ENCODE measurements at regions not wholly inside any gene's neighbourhood (a gene's known extent, or its start where the extent isn't known, plus 50 kb on each side); places are given as distances from the start of the nearest gene placed in this dataset.

DNA sequence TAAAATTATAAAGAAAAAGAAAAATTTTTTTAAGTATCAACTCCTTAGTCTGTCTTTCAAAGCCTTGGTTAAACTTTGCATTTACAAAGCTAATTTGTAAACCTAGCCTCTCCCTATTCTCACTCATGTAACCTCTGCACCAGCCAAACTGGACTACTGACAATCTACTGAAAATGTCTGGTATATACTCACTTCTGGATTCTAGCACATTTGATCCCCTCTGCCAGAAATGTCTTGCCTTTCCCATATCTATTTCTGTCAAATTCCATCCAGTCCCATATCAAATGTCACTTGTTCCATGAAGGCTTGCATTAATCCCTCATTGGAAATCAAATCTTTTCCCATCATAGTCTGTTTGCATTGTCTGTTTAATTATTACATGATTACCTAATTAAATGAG lies 105.8 kb upstream of the KLHL13 start:
- Mint-ChIP-seq H3K4me3 (no peak overlapping the region), H3K27ac (no peak overlapping the region), H3K9me3 (no peaks in the 10 kb centered on the region), H3K27me3 (peaks cover 0 to 3% of the 10 kb centered on the region in 2 donors), H3K4me1 (no peaks in the 10 kb centered on the region), H3K36me3 (no peaks in the 10 kb centered on the region)
- DNase-seq, result no peak
- Histone ChIP-seq H3K36me3 (ENCODE audit: insufficient read depth, low read length) (no peaks in the 10 kb centered on the region), H3K27ac (ENCODE audit: low read depth, low read length) (no peak overlapping the region), H3K9me3 (ENCODE audit: control insufficient read depth in 1 of 2, low read length in 2 of 2) (no peaks in the 10 kb centered on the region), H3K27me3 (ENCODE audit: insufficient read depth, low read length) (no peaks in the 10 kb centered on the region), H3K4me1 (ENCODE audit: insufficient read depth, low read length) (no peaks in the 10 kb centered on the region), H3K4me3 (ENCODE audit: low read length in 2 of 2) (no peak overlapping the region)
- intact Hi-C loops (cut with micrococcal nuclease), result no loop called here
- POLR2A ChIA-PET (ENCODE audit: partially characterized antibody), result no interaction called here
- CTCF ChIA-PET (ENCODE audit: partially characterized antibody), result no interaction called here

- ChIA-PET POLR2A (ENCODE audit: partially characterized antibody) (no interaction called here), CTCF (ENCODE audit: partially characterized antibody) (no interaction called here)
- H3K27ac Mint-ChIP-seq, result no peak overlapping the region
Observed at GRCh38 chrX:118225711-118226428, 109.3 kb upstream of the KLHL13 start.

DNA sequence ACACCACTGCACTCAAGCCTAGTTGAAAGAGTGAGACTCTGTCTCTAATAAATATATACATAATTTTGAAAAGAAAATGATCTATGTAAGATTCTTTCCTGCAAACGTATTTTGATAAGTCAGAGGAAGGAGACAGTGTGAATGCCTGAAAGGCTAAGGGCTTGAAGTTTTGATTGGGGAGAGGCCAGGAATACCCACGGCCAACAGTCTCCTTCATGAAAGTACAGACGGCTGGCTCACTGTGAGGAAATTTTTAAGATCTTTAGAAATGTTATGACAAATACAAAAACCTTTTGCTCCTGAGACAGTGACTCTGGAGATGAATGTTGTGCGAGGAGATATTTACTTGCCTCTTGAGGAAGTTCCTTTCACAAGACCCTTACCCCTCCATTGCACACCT lies 111.4 kb upstream of the KLHL13 start:
- Histone ChIP-seq H3K27ac (ENCODE audit: low read depth, low read length) (no peak overlapping the region), H3K4me1 (ENCODE audit: insufficient read depth, low read length) (no peaks in the 10 kb centered on the region), H3K27me3 (ENCODE audit: insufficient read depth, low read length) (no peaks in the 10 kb centered on the region), H3K4me3 (ENCODE audit: low read length in 2 of 2) (no peak overlapping the region), H3K36me3 (ENCODE audit: insufficient read depth, low read length) (no peaks in the 10 kb centered on the region), H3K9me3 (ENCODE audit: control insufficient read depth in 1 of 2, low read length in 2 of 2) (no peaks in the 10 kb centered on the region)
- H3K4me3 Mint-ChIP-seq, result no peak overlapping the region
- ChIA-PET POLR2A (ENCODE audit: partially characterized antibody) (no interaction called here), CTCF (ENCODE audit: partially characterized antibody) (no interaction called here)
- no peaks in the 10 kb centered on the region for H3K36me3 Mint-ChIP-seq
- no peak overlapping the region for H3K27ac Mint-ChIP-seq
- intact Hi-C loops (cut with micrococcal nuclease), result no loop called here
- H3K9me3 Mint-ChIP-seq, result no peaks in the 10 kb centered on the region
- no peak for DNase-seq
- H3K27me3 Mint-ChIP-seq, result peaks cover 0 to 6% of the 10 kb centered on the region in 2 donors
- no peaks in the 10 kb centered on the region for H3K4me1 Mint-ChIP-seq

More at GRCh38 chrX:118225711-118226428, 109.3 kb upstream of the KLHL13 start:
- H3K9me3 Mint-ChIP-seq, result no peaks in the 10 kb centered on the region
- no peak overlapping the region for H3K4me3 ChIP-seq (ENCODE audit: low read length in 2 of 2)
- no peak overlapping the region for H3K27ac ChIP-seq (ENCODE audit: low read depth, low read length)
- H3K36me3 ChIP-seq (ENCODE audit: insufficient read depth, low read length), result no peaks in the 10 kb centered on the region
- H3K27me3 ChIP-seq (ENCODE audit: insufficient read depth, low read length), result no peaks in the 10 kb centered on the region
- intact Hi-C loops (cut with micrococcal nuclease), result no loop called here
- no peaks in the 10 kb centered on the region for H3K4me1 Mint-ChIP-seq
- no peaks in the 10 kb centered on the region for H3K9me3 ChIP-seq (ENCODE audit: control insufficient read depth in 1 of 2, low read length in 2 of 2)
- no peaks in the 10 kb centered on the region for H3K36me3 Mint-ChIP-seq
- no peak overlapping the region for H3K4me3 Mint-ChIP-seq
- H3K4me1 ChIP-seq (ENCODE audit: insufficient read depth, low read length), result no peaks in the 10 kb centered on the region
- H3K27me3 Mint-ChIP-seq, result peaks cover 0 to 6% of the 10 kb centered on the region in 2 donors
- no peak for DNase-seq

- Histone ChIP-seq H3K27ac (ENCODE audit: low read depth, low read length) (no peak overlapping the region), H3K4me1 (ENCODE audit: insufficient read depth, low read length) (no peaks in the 10 kb centered on the region), H3K36me3 (ENCODE audit: insufficient read depth, low read length) (no peaks in the 10 kb centered on the region), H3K4me3 (ENCODE audit: low read length in 2 of 2) (no peak overlapping the region), H3K27me3 (ENCODE audit: insufficient read depth, low read length) (no peaks in the 10 kb centered on the region), H3K9me3 (ENCODE audit: control insufficient read depth in 1 of 2, low read length in 2 of 2) (no peaks in the 10 kb centered on the region)
- no peak overlapping the region for H3K27ac Mint-ChIP-seq
- no peak for DNase-seq
- ChIA-PET CTCF (ENCODE audit: partially characterized antibody) (no interaction called here), POLR2A (ENCODE audit: partially characterized antibody) (no interaction called here)
- no peak overlapping the region for H3K4me3 Mint-ChIP-seq
- no peaks in the 10 kb centered on the region for H3K4me1 Mint-ChIP-seq
- intact Hi-C loops (cut with micrococcal nuclease), result no loop called here
- no peaks in the 10 kb centered on the region for H3K36me3 Mint-ChIP-seq
- no peaks in the 10 kb centered on the region for H3K9me3 Mint-ChIP-seq
- peaks cover 0 to 6% of the 10 kb centered on the region in 2 donors for H3K27me3 Mint-ChIP-seq
Observed at GRCh38 chrX:118228456-118228855, 111.8 kb upstream of the KLHL13 start.

GRCh38 chrX:118231464-118231863 lies 114.4 kb upstream of the WDR44 start:
- ChIA-PET CTCF (ENCODE audit: partially characterized antibody) (no interaction called here), POLR2A (ENCODE audit: partially characterized antibody) (no interaction called here)
- Histone ChIP-seq H3K9me3 (ENCODE audit: control insufficient read depth in 1 of 2, low read length in 2 of 2) (no peaks in the 10 kb centered on the region), H3K27ac (ENCODE audit: low read depth, low read length) (no peak overlapping the region), H3K36me3 (ENCODE audit: insufficient read depth, low read length) (no peaks in the 10 kb centered on the region), H3K4me3 (ENCODE audit: low read length in 2 of 2) (no peak overlapping the region), H3K27me3 (ENCODE audit: insufficient read depth, low read length) (no peaks in the 10 kb centered on the region), H3K4me1 (ENCODE audit: insufficient read depth, low read length) (no peaks in the 10 kb centered on the region)
- Mint-ChIP-seq H3K4me1 (no peaks in the 10 kb centered on the region), H3K27me3 (peaks cover 0 to 6% of the 10 kb centered on the region in 2 donors), H3K9me3 (peaks cover 0 to 6% (median 0%) of the 10 kb centered on the region in 8 donors), H3K27ac (no peak overlapping the region), H3K36me3 (no peaks in the 10 kb centered on the region), H3K4me3 (no peak overlapping the region)
- no peak for DNase-seq
- intact Hi-C loops (cut with micrococcal nuclease), result no loop called here

GRCh38 chrX:118239178-118239870 lies 106.6 kb upstream of the WDR44 start:
- H3K27me3 ChIP-seq (ENCODE audit: insufficient read depth, low read length), result no peaks in the 10 kb centered on the region
- no peaks in the 10 kb centered on the region for H3K36me3 ChIP-seq (ENCODE audit: insufficient read depth, low read length)
- H3K27me3 Mint-ChIP-seq, result peaks cover 5 to 6% of the 10 kb centered on the region in 2 donors
- no peak for DNase-seq
- no peak overlapping the region for H3K4me3 Mint-ChIP-seq
- H3K36me3 Mint-ChIP-seq, result no peaks in the 10 kb centered on the region
- H3K4me3 ChIP-seq (ENCODE audit: low read length in 2 of 2), result no peak overlapping the region
- no peaks in the 10 kb centered on the region for H3K4me1 ChIP-seq (ENCODE audit: insufficient read depth, low read length)
- H3K27ac Mint-ChIP-seq, result no peak overlapping the region
- intact Hi-C loops (cut with micrococcal nuclease), result no loop called here
- no peaks in the 10 kb centered on the region for H3K4me1 Mint-ChIP-seq
- ChIA-PET POLR2A (ENCODE audit: partially characterized antibody) (no interaction called here), CTCF (ENCODE audit: partially characterized antibody) (no interaction called here)
- no peaks in the 10 kb centered on the region for H3K9me3 ChIP-seq (ENCODE audit: control insufficient read depth in 1 of 2, low read length in 2 of 2)
- peaks cover 0 to 10% (median 2%) of the 10 kb centered on the region in 8 donors for H3K9me3 Mint-ChIP-seq
- no peak overlapping the region for H3K27ac ChIP-seq (ENCODE audit: low read depth, low read length)

DNA sequence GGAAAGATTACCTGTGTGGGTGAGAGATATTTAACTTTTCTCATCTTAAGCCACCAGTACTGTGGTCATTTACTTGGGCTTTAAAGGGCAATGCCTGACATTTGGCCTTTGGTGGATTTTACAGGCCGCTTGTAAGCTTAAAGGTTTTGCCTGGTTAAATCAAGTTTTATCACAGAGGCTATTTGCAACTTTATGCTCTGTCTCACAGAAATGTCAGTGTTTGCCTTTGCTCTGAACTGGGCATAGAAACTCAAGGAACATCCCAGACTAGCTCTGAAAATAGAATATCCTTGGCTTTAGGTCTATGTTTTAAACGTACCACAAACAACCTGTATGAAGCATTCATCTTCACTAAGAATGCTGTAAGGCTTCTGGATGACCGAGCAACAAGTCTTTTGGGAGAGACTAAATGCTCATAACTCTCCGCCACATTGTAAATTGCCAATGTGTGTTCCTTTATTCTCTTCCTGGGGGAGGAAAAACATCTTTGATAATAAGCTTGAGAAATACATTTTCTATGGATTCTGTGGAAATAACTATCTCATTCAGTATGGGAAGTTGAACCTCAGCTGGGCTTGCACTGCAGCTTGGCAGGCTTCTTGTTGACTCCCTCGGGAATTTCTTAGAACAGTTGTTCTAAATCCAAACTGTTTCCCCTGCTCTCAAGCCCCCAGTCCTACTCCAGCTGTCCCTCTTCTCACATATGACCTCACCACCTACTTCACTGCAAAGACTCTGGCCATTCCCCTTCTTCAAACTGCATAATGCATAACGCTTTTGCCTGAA lies 105.8 kb upstream of the WDR44 start:
- H3K4me3 Mint-ChIP-seq, result no peak overlapping the region
- no peaks in the 10 kb centered on the region for H3K4me1 ChIP-seq (ENCODE audit: insufficient read depth, low read length)
- H3K27me3 Mint-ChIP-seq, result peaks cover 5 to 6% of the 10 kb centered on the region in 2 donors
- intact Hi-C loops (cut with micrococcal nuclease), result no loop called here
- no peaks in the 10 kb centered on the region for H3K36me3 ChIP-seq (ENCODE audit: insufficient read depth, low read length)
- no peak overlapping the region for H3K27ac ChIP-seq (ENCODE audit: low read depth, low read length)
- ChIA-PET CTCF (ENCODE audit: partially characterized antibody) (no interaction called here), POLR2A (ENCODE audit: partially characterized antibody) (no interaction called here)
- H3K9me3 ChIP-seq (ENCODE audit: control insufficient read depth in 1 of 2, low read length in 2 of 2), result no peaks in the 10 kb centered on the region
- no peak overlapping the region for H3K4me3 ChIP-seq (ENCODE audit: low read length in 2 of 2)
- no peaks in the 10 kb centered on the region for H3K4me1 Mint-ChIP-seq
- H3K9me3 Mint-ChIP-seq, result peaks cover 0 to 10% (median 2%) of the 10 kb centered on the region in 8 donors
- H3K36me3 Mint-ChIP-seq, result no peaks in the 10 kb centered on the region
- no peaks in the 10 kb centered on the region for H3K27me3 ChIP-seq (ENCODE audit: insufficient read depth, low read length)
- no peak for DNase-seq
- no peak overlapping the region for H3K27ac Mint-ChIP-seq
